ENCODE measurements at regions not wholly inside any gene's neighbourhood (a gene's known extent, or its start where the extent isn't known, plus 50 kb on each side); places are given as distances from the start of the nearest gene placed in this dataset.

DNA sequence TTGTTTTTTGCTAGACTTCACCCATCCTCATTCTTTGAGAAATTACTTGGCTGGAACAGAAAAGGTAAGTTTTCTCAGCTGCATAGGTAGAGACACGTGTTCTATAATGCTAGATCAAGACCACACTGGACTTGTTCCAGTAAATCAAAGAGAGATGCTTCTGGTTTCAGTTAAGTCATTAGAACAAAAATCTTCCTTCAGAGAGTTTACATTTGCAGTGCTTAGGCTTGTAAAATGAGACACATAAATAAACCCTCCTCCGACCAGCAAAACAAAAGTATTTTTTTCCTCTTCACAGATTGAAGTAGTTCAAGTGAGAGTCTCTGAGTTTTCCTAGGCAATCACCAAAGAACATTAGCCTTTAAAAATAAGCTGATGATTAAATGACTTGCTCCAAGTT, 87.3 kb upstream of the PROK2 start:
- Histone ChIP-seq H3K27ac (ENCODE audit: low read depth, low read length, severe bottlenecking) (no peak overlapping the region), H3K4me3 (ENCODE audit: extremely low read depth, insufficient read depth, low read length, poor library complexity, severe bottlenecking) (no peak overlapping the region), H3K9me3 (ENCODE audit: control insufficient read depth, low read length) (no peaks in the 10 kb centered on the region), H3K36me3 (ENCODE audit: control insufficient read depth, insufficient read depth, low read length) (no peaks in the 10 kb centered on the region), H3K4me1 (ENCODE audit: control insufficient read depth, insufficient read depth, low read length, poor library complexity, severe bottlenecking) (peaks cover 2% of the 10 kb centered on the region)
- WGBS, 2 experiments (ENCODE audit: insufficient coverage in 2 of 2), result no CpG with 5 or more reads among the region's 2 CpGs

- H3K36me3 ChIP-seq (ENCODE audit: control insufficient read depth, insufficient read depth, low read length), result no peaks in the 10 kb centered on the region
- H3K4me1 ChIP-seq (ENCODE audit: control insufficient read depth, insufficient read depth, low read length, poor library complexity, severe bottlenecking), result peaks cover 2% of the 10 kb centered on the region
- WGBS, 2 experiments (ENCODE audit: insufficient coverage in 2 of 2), result 92 to 93% methylated on average over 4 to 5 of the region's 7 CpGs
- H3K9me3 ChIP-seq (ENCODE audit: control insufficient read depth, low read length), result no peaks in the 10 kb centered on the region
- no peak overlapping the region for H3K27ac ChIP-seq (ENCODE audit: low read depth, low read length, severe bottlenecking)
- no peak overlapping the region for H3K4me3 ChIP-seq (ENCODE audit: extremely low read depth, insufficient read depth, low read length, poor library complexity, severe bottlenecking)
Measured at GRCh38 chr3:71870966-71871512, 86.1 kb upstream of the PROK2 start.

- no peaks in the 10 kb centered on the region for H3K4me1 ChIP-seq (ENCODE audit: control insufficient read depth, insufficient read depth, low read length, poor library complexity, severe bottlenecking)
- no peaks in the 10 kb centered on the region for H3K9me3 ChIP-seq (ENCODE audit: control insufficient read depth, low read length)
- no peaks in the 10 kb centered on the region for H3K36me3 ChIP-seq (ENCODE audit: control insufficient read depth, insufficient read depth, low read length)
- H3K27ac ChIP-seq (ENCODE audit: low read depth, low read length, severe bottlenecking), result no peak overlapping the region
- no peak overlapping the region for H3K4me3 ChIP-seq (ENCODE audit: extremely low read depth, insufficient read depth, low read length, poor library complexity, severe bottlenecking)
- no CpG with 5 or more reads among the region's 3 CpGs for WGBS, 2 experiments (ENCODE audit: insufficient coverage in 2 of 2)
Measured at GRCh38 chr3:71868876-71869275, 83.9 kb upstream of the PROK2 start.

DNA sequence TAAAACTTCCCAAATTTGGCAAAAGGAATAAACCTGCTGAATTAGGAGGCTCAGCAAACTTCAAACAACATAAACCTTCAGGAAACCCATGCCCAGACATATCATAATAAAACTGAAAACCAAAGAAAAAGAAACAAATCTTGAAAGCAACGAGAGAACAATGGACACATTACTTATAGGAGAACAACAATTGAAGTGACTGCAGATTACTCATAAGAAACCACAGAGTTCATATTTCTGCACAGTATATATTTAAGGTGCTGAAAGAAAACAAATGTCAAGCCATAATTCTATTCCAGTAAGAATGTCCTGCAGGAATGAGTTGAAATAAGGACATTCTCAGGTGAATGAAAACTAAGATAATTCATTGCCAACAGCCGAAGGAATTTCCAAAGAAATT, 80.8 kb upstream of the PROK2 start:
- Histone ChIP-seq H3K4me3 (ENCODE audit: extremely low read depth, insufficient read depth, low read length, poor library complexity, severe bottlenecking) (no peak overlapping the region), H3K9me3 (ENCODE audit: control insufficient read depth, low read length) (peaks cover 6% of the 10 kb centered on the region), H3K27ac (ENCODE audit: low read depth, low read length, severe bottlenecking) (no peak overlapping the region), H3K4me1 (ENCODE audit: control insufficient read depth, insufficient read depth, low read length, poor library complexity, severe bottlenecking) (no peaks in the 10 kb centered on the region), H3K36me3 (ENCODE audit: control insufficient read depth, insufficient read depth, low read length) (no peaks in the 10 kb centered on the region)
- WGBS, 2 experiments (ENCODE audit: insufficient coverage in 2 of 2), result 100% methylated on average over 1 of the region's 2 CpGs; no CpG with 5 or more reads in 1 of the 2 experiments

DNA sequence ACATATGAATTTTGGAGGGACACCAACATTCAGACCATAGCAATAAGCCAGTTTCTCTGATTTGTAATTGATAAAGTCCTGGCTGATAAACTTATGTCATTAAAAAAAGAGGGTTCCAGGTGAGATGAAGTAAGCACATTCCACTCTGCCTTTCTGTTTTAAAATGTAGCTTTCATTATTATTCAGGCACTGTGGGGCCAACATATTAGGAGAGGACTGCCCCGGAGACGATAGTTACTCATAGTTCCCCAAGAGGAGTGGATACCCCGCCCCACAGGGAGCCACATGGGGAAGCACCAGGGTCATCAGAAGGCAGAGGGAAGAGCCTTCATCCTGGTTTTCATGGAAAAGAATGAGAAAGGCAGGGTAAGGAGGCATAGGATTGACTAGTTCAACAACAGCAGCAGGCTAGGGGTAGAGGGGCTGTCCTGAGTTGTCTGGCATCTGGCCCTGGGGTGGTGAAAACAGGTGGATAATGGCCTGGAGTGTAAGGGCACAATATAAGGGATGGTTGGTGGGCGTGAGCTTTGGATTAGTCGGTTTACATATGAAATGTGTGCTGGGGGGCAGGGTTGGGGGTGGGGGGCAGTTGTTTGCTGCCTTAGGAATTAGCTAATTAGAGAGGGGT, 78.7 kb upstream of the PROK2 start:
- 68 to 72% methylated on average over 5 of the region's 5 CpGs for WGBS, 2 experiments (ENCODE audit: insufficient coverage in 2 of 2)
- Histone ChIP-seq H3K27ac (ENCODE audit: low read depth, low read length, severe bottlenecking) (no peak overlapping the region), H3K4me1 (ENCODE audit: control insufficient read depth, insufficient read depth, low read length, poor library complexity, severe bottlenecking) (no peaks in the 10 kb centered on the region), H3K9me3 (ENCODE audit: control insufficient read depth, low read length) (peaks cover 6% of the 10 kb centered on the region), H3K4me3 (ENCODE audit: extremely low read depth, insufficient read depth, low read length, poor library complexity, severe bottlenecking) (no peak overlapping the region), H3K36me3 (ENCODE audit: control insufficient read depth, insufficient read depth, low read length) (no peaks in the 10 kb centered on the region)

DNA sequence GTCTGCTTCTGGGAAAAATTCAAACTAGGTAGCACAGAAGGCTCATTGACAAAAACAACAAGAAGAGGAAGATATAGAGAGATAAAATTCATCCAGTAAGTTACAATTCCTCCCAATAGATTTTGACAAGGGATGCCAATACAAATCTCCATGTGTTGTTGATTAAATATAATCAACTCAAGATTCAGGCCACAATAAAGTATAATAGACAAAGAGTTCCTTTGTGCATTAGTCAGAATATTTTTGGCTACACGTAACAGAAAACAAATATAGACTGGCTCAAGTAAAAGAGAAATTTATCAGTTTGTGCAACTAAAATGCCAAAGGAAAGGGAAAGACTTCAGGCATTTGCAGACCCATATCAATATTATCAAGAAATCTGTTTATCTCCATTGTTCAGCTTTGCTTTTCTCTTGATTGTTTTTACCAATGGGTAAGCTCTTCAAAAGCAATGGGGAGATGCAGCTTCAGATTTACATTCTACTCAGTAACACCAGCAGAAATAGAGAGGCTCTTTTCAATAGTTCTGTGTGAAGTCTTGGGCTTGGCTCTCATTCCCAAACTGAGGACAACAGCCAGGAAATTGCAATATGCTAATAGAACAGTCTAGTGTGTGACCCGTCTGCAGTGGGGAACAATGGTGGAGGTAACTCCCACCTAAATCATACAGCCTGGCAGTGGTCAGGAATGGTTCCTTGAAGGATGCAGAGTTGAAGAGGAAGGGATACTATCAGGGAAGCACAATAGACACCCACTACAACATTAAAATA, 77.6 kb upstream of the PROK2 start:
- WGBS, 2 experiments (ENCODE audit: insufficient coverage in 2 of 2), result no CpG with 5 or more reads among the region's 2 CpGs
- H3K27ac ChIP-seq (ENCODE audit: low read depth, low read length, severe bottlenecking), result no peak overlapping the region
- no peak overlapping the region for H3K4me3 ChIP-seq (ENCODE audit: extremely low read depth, insufficient read depth, low read length, poor library complexity, severe bottlenecking)
- H3K36me3 ChIP-seq (ENCODE audit: control insufficient read depth, insufficient read depth, low read length), result no peaks in the 10 kb centered on the region
- H3K9me3 ChIP-seq (ENCODE audit: control insufficient read depth, low read length), result peaks cover 6% of the 10 kb centered on the region
- no peaks in the 10 kb centered on the region for H3K4me1 ChIP-seq (ENCODE audit: control insufficient read depth, insufficient read depth, low read length, poor library complexity, severe bottlenecking)

- no peaks in the 10 kb centered on the region for H3K36me3 ChIP-seq (ENCODE audit: control insufficient read depth, insufficient read depth, low read length)
- H3K27ac ChIP-seq (ENCODE audit: low read depth, low read length, severe bottlenecking), result no peak overlapping the region
- H3K9me3 ChIP-seq (ENCODE audit: control insufficient read depth, low read length), result peaks cover 6% of the 10 kb centered on the region
- WGBS, 2 experiments (ENCODE audit: insufficient coverage in 2 of 2), result no CpG with 5 or more reads among the region's 3 CpGs
- H3K4me1 ChIP-seq (ENCODE audit: control insufficient read depth, insufficient read depth, low read length, poor library complexity, severe bottlenecking), result no peaks in the 10 kb centered on the region
- H3K4me3 ChIP-seq (ENCODE audit: extremely low read depth, insufficient read depth, low read length, poor library complexity, severe bottlenecking), result no peak overlapping the region
Measured at GRCh38 chr3:71859123-71859519, 74.2 kb upstream of the PROK2 start.

- Histone ChIP-seq H3K9me3 (ENCODE audit: control insufficient read depth, low read length) (peaks cover 6% of the 10 kb centered on the region), H3K36me3 (ENCODE audit: control insufficient read depth, insufficient read depth, low read length) (no peaks in the 10 kb centered on the region), H3K27ac (ENCODE audit: low read depth, low read length, severe bottlenecking) (no peak overlapping the region), H3K4me3 (ENCODE audit: extremely low read depth, insufficient read depth, low read length, poor library complexity, severe bottlenecking) (no peak overlapping the region), H3K4me1 (ENCODE audit: control insufficient read depth, insufficient read depth, low read length, poor library complexity, severe bottlenecking) (no peaks in the 10 kb centered on the region)
- 67 to 74% methylated on average over 9 to 11 of the region's 11 CpGs for WGBS, 2 experiments (ENCODE audit: insufficient coverage in 2 of 2)
Measured at GRCh38 chr3:71858503-71859122, 73.7 kb upstream of the PROK2 start.

DNA sequence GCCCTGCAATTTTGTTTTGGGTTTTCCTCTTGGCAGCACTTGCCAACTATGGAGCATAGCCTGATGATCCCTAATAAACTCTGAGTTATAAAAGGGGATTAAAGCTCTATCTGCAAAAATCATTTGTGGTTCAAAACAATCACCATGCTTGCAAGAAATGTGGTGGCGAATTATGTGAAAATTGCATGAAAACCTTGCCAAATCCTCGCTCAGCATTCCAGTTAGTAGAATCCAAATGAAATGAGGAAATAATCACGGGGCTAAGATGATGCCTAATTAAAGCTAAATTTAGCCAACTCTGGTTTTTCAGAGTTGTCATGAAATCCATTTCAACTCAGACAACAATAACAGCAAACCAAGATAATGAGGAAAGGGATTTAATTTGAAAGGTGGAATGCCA, 73.0 kb upstream of the PROK2 start:
- 80 to 92% methylated on average over 2 of the region's 3 CpGs for WGBS, 2 experiments (ENCODE audit: insufficient coverage in 2 of 2)
- Histone ChIP-seq H3K9me3 (ENCODE audit: control insufficient read depth, low read length) (peaks cover 6% of the 10 kb centered on the region), H3K4me1 (ENCODE audit: control insufficient read depth, insufficient read depth, low read length, poor library complexity, severe bottlenecking) (no peaks in the 10 kb centered on the region), H3K36me3 (ENCODE audit: control insufficient read depth, insufficient read depth, low read length) (no peaks in the 10 kb centered on the region), H3K4me3 (ENCODE audit: extremely low read depth, insufficient read depth, low read length, poor library complexity, severe bottlenecking) (no peak overlapping the region), H3K27ac (ENCODE audit: low read depth, low read length, severe bottlenecking) (no peak overlapping the region)

DNA sequence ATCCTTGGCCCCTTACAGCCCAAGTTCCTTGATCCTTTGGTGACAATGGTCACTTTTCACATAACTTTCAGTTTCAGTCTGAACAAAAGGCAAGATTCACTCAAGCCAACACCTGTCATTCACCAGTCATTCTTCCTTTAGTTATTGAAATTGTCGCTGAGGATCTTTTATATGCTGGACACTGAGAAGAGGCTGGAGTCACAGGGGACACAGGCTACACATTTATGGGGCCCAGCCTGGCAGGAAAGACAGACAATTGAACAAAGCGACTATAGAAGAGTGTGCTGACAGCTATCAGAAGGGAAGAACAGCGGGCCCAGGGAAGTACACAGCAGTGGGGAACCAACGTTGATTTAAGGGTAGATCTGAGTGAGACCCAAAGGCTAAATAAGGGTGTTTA, 69.8 kb upstream of the PROK2 start:
- WGBS, 2 experiments (ENCODE audit: insufficient coverage in 2 of 2), result 86 to 91% methylated on average over 3 of the region's 4 CpGs
- H3K9me3 ChIP-seq (ENCODE audit: control insufficient read depth, low read length), result no peaks in the 10 kb centered on the region
- no peak overlapping the region for H3K4me3 ChIP-seq (ENCODE audit: extremely low read depth, insufficient read depth, low read length, poor library complexity, severe bottlenecking)
- H3K27ac ChIP-seq (ENCODE audit: low read depth, low read length, severe bottlenecking), result no peak overlapping the region
- H3K4me1 ChIP-seq (ENCODE audit: control insufficient read depth, insufficient read depth, low read length, poor library complexity, severe bottlenecking), result no peaks in the 10 kb centered on the region
- H3K36me3 ChIP-seq (ENCODE audit: control insufficient read depth, insufficient read depth, low read length), result no peaks in the 10 kb centered on the region
